Uterus (tissue), 2 donors: ENCODE measurements at regions not wholly inside any gene's neighbourhood (a gene's known extent, or its start where the extent isn't known, plus 50 kb on each side); places are given as distances from the start of the nearest gene placed in this dataset.

Experiments used
- POLR2A ChIP-seq, 2 donors: fragments of 450-650 bp; IDR thresholded peaks; one replicate each; pipeline ENCODE4 v1.6.1; 2016; ENCODE audit warnings: antibody characterized with exemption in 2 of 2, mild to moderate bottlenecking in 1 of 2, moderate library complexity in 1 of 2
- TF ChIP-seq, protein P1 (sequence below), 4 experiments: fragments of 200-600 bp in 2 of 4; fragments of 450-650 bp in 2 of 4; sonication (generic) in 2 of 4; IDR thresholded peaks; one replicate each; pipeline ENCODE4 v1.5.1; 2016 to 2019; ENCODE audit warnings: antibody characterized with exemption in 4 of 4, mild to moderate bottlenecking in 2 of 4, moderate library complexity in 1 of 4

DNA sequence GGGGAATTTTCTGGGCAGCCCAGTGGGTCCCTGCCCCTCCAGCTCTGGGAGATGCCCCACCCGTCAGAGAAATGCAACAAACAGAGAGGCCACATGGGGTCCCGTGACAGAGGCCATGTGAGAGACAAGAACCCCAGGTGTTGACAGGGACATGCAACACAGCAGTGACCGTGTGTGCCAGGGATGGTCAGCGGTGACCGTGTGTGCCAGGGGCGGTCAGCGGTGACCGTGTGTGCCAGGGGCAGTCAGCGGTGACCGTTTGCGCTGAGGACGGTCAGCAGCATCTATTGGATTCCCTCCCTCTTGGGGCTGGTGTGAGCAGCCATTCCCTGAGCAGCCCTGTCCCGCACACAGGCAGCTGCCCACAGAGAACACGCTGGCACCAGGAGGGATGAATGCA lies 146.6 kb upstream of the OTOS start:
- TF ChIP-seq, protein P1, sequence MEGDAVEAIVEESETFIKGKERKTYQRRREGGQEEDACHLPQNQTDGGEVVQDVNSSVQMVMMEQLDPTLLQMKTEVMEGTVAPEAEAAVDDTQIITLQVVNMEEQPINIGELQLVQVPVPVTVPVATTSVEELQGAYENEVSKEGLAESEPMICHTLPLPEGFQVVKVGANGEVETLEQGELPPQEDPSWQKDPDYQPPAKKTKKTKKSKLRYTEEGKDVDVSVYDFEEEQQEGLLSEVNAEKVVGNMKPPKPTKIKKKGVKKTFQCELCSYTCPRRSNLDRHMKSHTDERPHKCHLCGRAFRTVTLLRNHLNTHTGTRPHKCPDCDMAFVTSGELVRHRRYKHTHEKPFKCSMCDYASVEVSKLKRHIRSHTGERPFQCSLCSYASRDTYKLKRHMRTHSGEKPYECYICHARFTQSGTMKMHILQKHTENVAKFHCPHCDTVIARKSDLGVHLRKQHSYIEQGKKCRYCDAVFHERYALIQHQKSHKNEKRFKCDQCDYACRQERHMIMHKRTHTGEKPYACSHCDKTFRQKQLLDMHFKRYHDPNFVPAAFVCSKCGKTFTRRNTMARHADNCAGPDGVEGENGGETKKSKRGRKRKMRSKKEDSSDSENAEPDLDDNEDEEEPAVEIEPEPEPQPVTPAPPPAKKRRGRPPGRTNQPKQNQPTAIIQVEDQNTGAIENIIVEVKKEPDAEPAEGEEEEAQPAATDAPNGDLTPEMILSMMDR (IDR thresholded peaks at IDR 0.05), result no peak
- TF ChIP-seq POLR2A (IDR thresholded peaks at IDR 0.05), result no peak
